ENCODE measurements at regions not wholly inside any gene's neighbourhood (a gene's known extent, or its start where the extent isn't known, plus 50 kb on each side); places are given as distances from the start of the nearest gene placed in this dataset.
"Not testable (repeated sequence)": the region's sequence is repeated elsewhere in the genome, so short reads cannot be mapped to it uniquely, and the experiment has no call there.

DNA sequence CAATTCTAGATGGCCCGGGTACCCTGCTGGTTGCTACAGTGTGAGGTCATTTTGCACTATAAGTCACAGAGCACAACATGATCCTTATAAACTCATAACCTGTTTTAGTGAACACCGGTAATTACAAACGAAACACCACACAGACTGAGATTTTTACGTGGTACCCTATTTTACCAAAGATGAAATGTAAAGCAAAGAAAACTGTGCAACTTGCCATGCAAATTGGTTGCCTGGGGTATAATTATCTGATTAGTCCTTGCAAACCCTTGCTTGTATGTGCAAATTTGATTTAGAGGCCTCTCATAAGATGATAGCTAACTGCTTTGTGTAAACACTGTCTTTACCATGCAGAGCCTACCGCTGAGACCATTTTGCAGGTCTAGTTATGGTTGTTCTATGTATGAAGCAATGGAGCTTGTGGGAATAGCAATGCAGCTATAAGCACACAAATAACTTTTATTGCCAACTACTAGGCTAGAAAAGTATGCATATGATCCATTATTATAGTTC is 372.1 kb upstream of the FAR2 start:
- DNase-seq: no peak

DNA sequence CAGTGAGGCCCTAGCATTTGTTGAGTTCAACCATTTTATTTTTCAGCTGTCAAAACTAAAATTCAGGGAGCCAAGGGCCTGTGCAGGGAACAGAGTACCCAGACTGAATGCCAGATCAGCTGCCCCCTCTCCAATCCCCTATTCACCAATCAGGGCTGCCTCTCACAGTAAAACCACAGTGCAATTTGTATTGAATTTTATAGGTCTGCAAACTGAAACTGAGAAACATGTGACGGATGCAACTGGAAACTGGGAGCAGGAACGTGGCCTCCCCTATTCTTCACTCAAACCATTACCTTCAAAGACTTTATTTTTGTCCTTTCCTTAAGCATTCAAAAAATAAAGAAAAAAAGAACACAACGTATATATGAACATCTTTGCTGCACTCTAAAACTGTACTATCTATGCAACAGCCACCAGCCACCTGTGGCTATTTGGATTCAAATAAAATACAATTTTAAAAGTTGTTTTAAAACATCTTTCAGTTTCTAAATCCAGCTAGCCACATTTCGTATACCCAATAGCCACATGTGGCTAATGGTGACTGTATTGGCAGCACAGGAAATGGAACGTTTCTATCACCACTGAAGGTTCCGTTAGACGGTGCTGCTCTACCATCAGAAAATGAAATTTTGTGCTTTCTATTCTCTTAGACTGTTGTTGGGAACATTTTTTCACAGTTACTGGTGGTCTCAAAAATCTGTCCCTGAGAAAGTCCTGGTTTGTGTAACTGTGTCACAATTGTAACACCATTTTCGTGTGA is 371.3 kb upstream of the FAR2 start:
- no peak for DNase-seq

DNA sequence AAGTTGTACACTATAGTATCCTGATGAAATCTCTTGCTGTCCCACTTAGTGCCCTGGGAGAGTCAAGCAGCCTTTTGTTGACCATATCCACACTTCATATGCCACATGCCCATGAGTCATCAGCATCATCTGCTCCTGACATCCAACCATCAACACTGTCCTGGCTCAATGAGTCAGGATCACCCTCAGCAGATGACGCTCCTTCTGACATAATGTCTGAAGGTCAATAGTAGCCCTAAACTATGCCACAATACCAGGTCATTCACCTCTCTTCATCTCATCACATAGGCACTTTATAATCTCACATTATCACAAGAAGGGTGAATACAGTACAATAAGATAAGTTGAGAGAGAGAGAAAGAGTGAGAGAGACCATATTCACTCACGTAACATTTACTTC is 369.0 kb upstream of the FAR2 start:
- DNase-seq: no peak

DNA sequence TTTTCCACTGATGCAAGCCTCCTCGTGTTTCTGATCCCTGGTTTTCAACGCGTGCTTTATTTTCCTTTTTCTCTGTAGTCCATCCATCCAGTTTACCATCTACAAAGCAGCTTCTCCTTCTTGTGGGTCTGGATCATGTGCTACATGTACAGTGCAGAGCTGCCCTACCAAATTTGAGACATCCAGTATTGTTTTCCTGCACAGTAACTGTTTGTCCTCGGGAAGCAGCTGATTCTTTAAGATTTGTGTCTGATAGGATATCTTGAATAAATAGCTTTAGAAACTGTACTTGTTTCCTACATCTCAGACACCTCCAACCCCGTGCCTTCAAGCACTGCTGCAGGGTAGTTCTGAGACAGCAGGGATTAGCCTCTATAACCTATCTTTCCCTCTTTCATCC is 368.1 kb upstream of the FAR2 start:
- DNase-seq: no peak

DNA sequence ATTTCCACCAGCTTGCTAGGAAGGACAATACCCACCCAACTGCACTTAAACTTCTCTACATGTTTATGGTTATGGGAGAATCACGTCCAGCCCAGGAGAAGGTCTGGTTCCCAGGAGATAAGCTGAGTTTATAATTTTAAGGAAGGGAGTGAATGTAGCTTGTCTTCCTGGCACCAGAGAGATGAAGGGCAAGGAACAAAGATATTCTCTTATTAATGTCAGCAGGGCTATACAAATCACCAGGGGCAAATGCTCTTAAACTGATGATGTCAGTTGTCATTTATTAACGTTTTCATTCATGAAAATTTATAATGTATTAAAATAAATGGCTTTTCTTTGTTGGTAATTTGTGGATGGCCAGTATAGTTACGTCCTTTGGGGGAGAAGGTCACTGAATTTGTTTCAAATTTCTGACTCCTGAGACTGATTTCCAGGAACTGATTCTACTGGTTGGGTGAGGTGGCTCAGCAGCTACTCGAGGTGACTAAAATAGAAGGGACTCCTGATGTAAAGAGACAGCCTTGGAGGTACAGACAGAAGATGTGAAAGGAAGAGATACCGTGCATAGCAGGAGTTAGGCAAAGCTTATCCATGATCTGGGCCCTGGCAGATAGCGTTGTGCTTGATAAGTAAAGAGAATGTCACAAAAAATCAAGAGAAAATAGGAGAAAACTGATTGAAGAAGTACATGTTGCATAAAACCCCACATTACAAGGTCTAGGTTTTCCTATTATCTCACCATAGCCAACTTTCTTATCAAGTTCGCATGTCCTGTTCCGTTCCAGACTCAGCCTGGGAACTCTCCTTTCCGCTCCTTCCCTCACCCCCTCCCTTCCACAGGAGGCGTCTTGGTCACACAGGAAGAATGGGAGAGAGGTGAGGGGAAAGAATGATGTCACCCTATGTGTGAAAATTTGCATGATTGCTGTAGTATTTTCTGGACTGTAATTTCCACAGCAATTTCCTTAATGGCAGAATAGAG is 367.1 kb upstream of the FAR2 start:
- DNase-seq: no peak

DNA sequence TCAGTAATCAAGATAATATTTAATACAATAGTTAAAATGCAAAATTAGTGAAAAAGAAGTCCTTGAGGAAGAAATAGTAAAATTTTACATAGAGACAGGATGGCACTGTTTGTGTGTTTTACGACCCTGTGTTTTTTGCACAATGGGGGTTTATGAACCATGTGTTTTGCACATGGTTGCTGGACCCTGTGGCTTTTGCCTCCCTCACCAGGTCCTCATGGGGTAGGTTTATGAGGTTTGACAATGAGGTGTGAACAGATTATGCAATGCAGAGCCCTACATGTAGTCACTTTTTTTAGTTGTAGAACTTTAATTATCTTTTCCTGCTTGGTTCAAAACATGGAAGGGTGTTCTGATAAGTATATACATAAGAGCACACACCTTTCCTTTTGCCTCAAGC is 366.3 kb upstream of the FAR2 start:
- DNase-seq: no peak

DNA sequence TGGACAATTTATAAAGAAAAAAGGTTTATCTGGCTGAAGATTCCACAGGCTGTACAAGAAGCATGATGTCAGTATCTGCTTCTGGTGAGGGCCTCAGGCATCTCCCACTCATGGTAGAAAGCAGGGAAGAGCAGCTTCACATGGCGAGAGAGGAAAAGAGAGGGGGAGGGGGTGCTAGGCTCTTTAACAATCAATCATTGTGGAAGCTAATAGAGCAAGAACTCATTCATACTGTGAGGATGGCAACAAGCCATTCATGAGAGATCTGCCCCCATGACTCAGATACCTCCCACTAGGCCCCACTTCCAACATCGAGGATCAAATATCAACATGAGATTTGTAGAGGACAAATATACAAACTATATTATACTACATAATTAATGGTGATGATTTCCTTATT is 361.9 kb upstream of the FAR2 start:
- DNase-seq: no peak

DNA sequence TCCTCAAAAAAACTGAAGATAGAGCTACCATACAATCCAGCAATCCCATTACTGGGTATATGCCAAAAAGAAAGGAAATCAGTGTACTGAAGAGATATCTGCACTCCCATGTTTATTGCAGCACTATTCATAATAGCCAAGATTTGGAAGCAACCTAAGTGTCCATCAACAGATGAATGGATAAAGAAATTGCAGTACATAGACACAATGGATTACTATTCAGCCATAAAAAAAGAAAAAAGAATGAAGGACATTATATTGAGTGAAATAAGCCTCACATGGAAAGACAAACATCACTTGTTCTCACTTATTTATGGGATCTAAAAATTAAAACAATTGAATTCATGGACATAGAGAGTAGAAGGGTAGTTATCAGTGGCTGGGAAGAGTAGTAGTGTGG is 360.8 kb upstream of the FAR2 start:
- DNase-seq: not testable (repeated sequence)

DNA sequence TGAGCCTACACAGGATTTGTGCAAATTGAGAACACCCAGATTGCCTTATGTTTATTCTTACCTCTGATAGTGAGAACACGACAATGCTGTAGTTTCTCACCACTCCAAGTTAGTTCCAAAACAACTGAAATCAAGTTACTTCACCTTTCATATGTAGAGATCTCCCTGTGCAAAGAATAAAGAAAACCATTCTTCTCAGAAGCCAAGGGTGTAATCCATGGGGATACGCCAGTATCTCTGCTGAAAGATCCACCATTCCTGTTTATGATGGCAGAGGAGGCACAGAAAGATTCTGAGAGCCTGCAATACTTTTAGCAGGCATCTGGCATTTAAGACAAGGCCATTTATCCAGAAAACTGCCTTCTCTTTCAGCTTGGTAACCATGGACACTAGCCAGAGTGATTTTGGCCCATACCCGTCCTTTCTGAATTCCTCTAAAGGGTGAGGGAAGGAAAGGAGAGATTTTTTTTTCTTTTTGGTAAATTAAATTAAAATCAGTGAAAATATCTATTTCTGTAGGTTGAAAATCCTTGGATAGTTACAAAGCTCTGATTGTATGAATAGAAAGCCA is 355.4 kb upstream of the FAR2 start:
- DNase-seq: peak; percentile 41

DNA sequence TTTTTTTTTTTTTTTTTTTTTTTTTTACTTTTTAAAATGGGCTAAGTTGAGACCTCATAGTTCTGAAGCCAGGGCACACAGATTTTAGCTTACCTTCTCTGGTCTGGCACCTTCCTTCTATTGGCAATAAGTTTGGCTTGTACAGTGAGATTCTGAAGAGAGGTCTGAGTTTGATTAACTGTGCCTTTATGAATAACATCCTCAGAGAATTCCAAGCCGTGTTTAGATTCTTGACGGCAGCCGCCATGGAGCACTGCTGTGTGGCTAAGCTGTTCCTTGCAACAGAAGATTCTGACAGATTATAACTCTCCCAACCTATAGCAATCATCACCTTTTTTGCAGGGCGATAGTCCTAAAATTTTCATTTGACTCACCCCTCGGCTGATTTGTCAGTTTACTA is 354.9 kb upstream of the FAR2 start:
- no peak for DNase-seq

DNA sequence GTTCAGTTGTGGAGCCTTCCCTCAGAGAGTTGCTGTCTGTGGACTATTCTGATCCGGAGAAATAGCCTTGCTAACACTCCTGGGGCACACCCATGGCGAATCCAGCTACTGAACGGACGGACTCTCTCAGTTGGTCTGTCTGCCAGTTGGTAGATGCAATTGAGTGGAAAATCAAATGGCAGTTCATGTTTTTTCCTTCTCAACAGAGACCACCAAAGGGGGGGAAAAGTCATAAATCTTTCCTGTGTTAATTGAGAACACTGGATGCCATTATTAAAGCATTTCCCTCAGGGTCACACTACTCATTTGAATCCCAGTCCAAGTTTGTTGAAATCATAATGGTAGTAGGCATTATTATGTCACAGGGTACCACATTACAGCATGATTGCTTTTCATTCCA is 354.3 kb upstream of the FAR2 start:
- DNase-seq: no peak

DNA sequence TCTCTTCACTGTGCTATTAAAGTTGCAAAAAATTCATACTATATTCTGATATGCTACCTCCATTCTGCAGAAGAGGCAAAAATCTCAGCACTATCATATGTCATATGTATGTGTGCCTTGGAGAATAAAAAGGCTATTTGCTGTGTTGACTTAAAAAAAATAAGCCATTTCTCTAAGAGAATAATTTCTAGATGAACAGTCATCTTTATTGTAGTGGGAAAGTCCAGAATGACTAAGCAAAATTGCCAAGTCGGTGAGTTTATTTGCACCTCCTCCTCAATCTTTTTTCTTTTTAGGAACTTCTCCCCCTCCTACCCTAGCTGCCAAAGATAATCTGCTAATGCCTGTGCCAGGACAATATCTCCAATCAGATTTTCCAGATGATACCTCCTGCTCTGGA is 353.8 kb upstream of the FAR2 start:
- no peak for DNase-seq

DNA sequence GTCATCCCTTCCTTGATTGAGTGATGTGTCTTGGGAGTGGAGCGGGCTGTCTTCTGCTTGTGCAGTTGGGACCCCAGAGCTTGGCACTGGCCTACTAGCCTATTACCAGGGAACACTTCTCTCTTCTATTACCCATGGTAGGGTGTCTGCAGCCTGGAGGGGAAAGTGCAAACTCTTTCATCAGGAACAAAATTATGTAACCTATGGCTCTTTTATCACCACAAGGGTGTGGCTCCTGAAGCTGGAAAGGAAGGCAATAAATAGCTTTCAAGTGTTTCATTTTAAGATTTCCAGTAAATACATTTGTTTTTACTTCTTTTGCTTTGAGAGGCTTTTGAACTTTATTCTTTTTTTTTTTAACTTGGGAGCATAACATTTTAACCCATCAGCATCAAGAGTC is 349.7 kb upstream of the FAR2 start:
- no peak for DNase-seq

DNA sequence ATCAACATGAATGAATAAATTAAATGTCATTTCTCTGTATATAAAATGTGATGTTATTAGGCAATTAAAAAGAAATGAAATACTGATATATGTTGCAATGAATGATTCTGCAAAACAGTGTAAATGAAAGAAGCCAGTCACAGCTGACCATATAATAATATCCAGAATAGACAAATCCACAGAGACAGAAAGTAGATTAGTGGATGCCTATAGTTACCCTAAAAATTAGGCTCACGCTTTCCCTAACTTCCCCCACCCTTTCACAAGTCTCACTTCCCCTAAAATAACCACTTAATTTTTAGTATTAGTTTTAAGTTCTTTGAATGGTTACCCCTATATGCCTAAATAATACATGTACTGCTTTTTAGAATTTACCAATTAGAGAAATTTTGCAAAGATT is 348.9 kb upstream of the FAR2 start:
- DNase-seq: no peak

DNA sequence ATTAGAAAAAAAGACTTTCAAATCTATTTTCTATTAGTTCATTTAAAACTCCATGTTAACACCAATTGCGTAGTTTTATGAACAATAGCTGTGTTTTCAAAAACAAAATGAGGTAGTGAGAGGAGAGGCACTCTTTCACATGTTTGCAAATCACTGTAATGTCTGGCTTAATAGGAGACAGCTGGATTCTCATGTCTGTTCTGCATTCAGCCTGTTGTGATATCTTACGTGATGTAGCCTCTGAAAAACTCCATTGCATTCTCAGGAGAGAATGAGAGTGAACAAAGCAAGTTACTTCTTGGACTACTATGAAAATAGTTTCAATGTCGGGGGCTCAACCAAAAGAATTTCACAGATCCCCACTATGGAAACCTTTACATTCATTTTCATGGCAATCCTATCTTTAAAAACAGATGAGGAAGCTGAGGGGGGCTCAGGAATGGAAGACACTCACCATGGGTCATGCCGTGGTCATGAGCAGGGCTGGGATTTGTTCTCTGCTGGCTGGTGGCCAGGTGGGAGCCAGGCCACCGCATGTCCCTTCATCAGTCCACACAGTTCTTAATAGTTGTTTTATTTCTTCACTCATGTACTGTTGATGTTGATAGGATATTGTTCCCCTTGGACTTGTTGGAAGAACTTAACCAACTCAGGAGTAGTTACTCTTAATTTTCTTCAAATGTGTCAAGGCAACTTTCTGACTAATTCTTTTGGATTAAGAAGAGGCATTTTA is 346.2 kb upstream of the FAR2 start:
- DNase-seq: no peak

DNA sequence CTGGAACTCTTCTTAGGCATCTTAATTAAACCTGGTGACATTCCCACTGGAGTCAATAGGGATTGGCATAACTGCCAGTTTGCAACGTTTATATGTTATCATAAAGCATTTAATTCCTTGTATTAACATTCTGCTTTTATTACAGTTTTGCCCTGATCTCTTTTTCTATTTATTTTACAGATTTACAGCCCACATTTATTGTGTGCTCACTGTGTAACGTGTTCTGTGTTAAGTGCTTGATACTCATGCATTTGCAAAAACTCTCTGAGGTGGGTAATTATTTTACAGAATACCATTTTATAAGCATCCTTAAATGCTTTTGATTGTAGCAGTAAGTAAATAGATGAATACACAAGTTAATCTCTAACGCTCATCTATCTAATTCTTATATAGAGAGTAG is 341.5 kb upstream of the FAR2 start:
- DNase-seq: no peak

DNA sequence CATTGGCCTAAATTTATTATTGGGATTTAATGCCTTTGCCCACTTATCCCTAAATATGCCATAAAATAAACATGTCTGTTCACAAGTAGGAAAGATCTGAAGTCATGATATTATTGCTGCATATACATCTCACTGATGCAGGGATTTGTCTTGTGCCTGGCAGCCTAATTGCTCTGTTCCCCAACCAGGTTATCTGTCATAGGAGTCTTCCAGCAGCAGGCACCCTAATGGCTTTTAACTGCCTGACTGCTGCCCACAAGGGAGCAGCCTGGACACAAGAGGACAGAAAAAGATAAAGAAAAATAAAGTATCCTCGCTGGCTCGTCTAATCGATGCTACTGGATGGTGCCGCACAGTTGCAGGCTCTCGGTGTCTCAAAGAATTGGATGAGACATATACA is 337.6 kb upstream of the FAR2 start:
- no peak for DNase-seq

DNA sequence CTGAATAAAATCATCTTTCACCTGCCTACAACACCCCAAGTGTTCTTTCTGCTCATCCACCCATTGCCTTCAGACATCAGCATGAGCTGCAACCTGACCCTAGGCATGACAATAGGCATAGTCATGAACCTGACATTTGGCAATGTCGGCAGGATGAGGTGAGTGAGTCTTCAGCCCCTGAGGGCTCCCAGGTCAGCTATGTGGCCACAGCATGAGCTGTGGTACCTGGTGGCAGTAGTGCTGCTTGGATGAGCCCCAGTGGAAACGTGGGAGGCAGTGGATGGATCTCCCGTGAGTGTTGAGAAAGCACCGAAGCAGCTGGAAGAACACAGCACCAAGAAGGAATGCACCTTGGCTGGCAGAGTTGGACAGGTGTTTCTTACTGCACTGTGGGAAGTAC is 334.8 kb upstream of the FAR2 start:
- DNase-seq: no peak

DNA sequence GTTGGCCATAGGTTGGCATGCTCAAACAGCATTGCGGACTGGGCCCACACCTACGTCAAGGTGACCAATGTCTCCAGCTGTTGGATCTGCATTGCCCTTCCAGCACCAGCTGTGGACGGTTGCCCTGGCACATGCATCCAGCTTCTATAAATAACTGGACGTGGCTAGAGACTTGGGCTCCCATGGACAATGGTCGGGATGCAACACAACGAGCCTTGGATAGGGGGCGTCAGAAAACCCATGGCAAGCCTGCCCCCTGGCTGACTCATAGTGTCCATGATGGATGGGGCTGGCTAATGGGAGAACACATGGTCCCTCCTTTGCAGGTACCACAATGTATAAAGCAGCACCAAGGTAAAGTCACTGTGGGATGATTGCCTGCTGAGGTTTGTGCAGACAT is 331.6 kb upstream of the FAR2 start:
- DNase-seq: no peak

DNA sequence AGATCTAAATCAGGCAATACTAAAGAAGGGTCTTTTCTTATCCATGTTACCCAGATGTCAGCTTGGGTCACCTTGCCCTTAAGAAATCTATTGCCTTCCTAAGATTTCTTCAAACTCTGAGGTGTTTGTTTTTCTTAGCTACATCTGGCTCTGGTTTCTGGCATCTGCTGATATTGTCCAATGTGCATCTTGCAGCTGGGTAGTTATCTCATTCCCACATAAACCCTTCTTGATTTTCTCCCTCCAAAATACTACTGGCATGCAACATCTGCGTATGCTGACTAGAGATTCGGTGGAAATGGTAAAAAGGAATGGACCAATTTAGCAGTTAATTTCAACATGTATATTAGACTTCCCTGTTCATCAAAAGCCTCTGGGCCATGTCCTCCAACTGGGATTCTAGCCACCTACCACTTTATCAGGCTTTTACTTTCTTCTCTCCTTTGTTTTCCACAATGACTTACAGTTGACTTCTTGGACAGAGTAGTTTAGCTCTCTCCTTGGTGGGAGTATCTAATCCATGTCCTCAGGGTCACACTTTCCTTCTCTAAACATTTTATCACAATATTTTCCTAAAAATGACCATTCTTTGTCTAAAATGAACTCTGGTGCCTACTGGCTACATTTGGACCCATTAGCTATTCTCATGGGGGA is 324.8 kb upstream of the FAR2 start:
- DNase-seq: no peak

DNA sequence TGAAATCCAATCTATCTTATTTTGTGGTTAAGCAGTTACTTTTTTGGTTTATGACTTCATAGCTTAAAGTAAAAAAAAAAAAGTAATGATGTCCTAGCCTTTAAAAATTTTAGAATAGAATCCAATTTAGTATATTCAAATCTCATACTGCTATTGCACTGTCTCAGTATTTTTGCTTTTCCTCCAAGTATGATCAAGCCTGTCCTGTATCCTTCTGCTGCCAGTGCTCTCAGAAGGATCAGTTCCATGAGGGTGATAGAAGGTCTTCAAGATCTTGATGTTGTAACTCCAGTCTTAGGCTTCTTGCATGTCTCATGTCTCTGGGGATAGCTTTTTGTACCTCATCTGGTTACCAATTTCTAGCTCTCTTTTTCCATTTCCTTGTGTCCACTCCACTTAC is 324.2 kb upstream of the FAR2 start:
- no peak for DNase-seq

DNA sequence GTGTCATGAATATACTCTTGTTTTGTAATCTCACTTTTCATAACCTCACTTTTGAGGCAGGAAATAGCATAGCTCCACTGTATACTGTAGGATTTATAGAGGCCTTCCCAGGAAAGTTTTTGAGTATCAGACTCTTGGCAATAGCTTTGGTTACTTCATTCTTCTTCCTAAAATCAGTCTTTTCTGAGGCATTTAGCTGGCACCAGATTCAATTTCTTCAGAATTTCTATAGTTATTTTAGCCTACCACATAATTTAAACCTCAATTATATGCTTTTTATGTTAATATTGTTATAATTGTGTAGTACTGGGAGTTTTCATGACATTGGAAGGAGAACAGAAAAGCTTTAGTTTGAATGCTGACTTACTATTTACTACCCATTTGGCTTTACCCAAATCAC is 322.3 kb upstream of the FAR2 start:
- DNase-seq: no peak
